Glutamatergic neuron (in vitro differentiated cells): ENCODE measurements at regions not wholly inside any gene's neighbourhood (a gene's known extent, or its start where the extent isn't known, plus 50 kb on each side); places are given as distances from the start of the nearest gene placed in this dataset.

Experiments
- DNase-seq: peaks from one replicate; pipeline ENCODE4 v3.0.0; 2022
- H3K27ac Mint-ChIP-seq: one replicate; pipeline ENCODE4 v1.8.0; 2020; ENCODE audit warnings: mild to moderate bottlenecking, mixed read lengths, inconsistent platforms; ENCODE audit not compliant: unreplicated experiment
- H3K27me3 Mint-ChIP-seq: one replicate; pipeline ENCODE4 v1.8.0; 2020; ENCODE audit warnings: mild to moderate bottlenecking, moderate library complexity, mixed read lengths, inconsistent platforms; ENCODE audit not compliant: unreplicated experiment
- H3K36me3 Mint-ChIP-seq: one replicate; pipeline ENCODE4 v1.8.0; 2020; ENCODE audit warnings: mild to moderate bottlenecking, mixed read lengths, inconsistent platforms; ENCODE audit not compliant: unreplicated experiment
- H3K4me1 Mint-ChIP-seq: one replicate; pipeline ENCODE4 v1.8.0; 2020; ENCODE audit warnings: mild to moderate bottlenecking, low read depth, mixed read lengths, inconsistent platforms; ENCODE audit not compliant: unreplicated experiment
- H3K4me3 Mint-ChIP-seq: one replicate; pipeline ENCODE4 v1.8.0; 2020; ENCODE audit warnings: mild to moderate bottlenecking, mixed read lengths, inconsistent platforms; ENCODE audit not compliant: unreplicated experiment
- H3K9me3 Mint-ChIP-seq: one replicate; pipeline ENCODE4 v1.8.0; 2020; ENCODE audit warnings: mild to moderate bottlenecking, moderate library complexity, mixed read lengths, inconsistent platforms; ENCODE audit not compliant: unreplicated experiment
- CTCF ChIP-seq: fragments of 200-600 bp; sonication (generic); IDR thresholded peaks from one replicate; pipeline ENCODE4 v1.5.0; 2021; ENCODE audit not compliant: partially characterized antibody, unreplicated experiment

GRCh38 chr11:122267602-122268001 lies 151.6 kb upstream of the BLID start:
- no peaks in the 10 kb centered on the region for H3K9me3 Mint-ChIP-seq
- H3K36me3 Mint-ChIP-seq = no peaks in the 10 kb centered on the region
- H3K4me1 Mint-ChIP-seq = no peaks in the 10 kb centered on the region
- TF ChIP-seq CTCF = no peak
- DNase-seq = no peak
- H3K27ac Mint-ChIP-seq = no peak overlapping the region
- H3K4me3 Mint-ChIP-seq = no peak overlapping the region
- H3K27me3 Mint-ChIP-seq = no peaks in the 10 kb centered on the region

- no peak for DNase-seq
- H3K4me3 Mint-ChIP-seq = no peak overlapping the region
- no peak overlapping the region for H3K27ac Mint-ChIP-seq
- TF ChIP-seq CTCF = no peak
- H3K36me3 Mint-ChIP-seq = no peaks in the 10 kb centered on the region
- no peaks in the 10 kb centered on the region for H3K9me3 Mint-ChIP-seq
- H3K27me3 Mint-ChIP-seq = no peaks in the 10 kb centered on the region
- no peaks in the 10 kb centered on the region for H3K4me1 Mint-ChIP-seq
Measured at GRCh38 chr11:122265981-122266380, 150.0 kb upstream of the BLID start.

DNA sequence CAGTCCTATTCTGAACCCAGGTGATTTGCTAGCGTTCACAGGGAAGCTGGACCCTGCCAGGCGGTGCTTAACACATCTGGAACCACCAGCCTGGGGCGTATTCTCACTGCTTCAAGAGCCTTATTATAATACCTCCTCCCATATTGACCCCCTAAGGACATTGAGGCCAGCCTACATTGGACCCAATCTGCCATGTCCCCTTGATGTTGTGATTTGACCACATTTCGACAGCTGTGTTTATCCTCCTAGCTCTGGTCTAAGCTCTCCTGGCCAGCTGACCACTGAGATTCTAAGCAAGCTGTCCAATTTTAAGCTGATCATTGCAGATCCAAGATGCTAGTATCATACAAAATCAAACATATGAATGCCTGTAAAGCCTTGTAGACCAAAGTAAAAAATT lies 148.1 kb upstream of the BLID start:
- Mint-ChIP-seq H3K27me3 (no peaks in the 10 kb centered on the region), H3K4me3 (no peak overlapping the region), H3K9me3 (no peaks in the 10 kb centered on the region), H3K4me1 (no peaks in the 10 kb centered on the region), H3K27ac (no peak overlapping the region), H3K36me3 (no peaks in the 10 kb centered on the region)
- no peak for DNase-seq
- no peak for TF ChIP-seq CTCF

GRCh38 chr11:122261546-122261945 lies 145.5 kb upstream of the BLID start:
- Mint-ChIP-seq H3K36me3 (no peaks in the 10 kb centered on the region), H3K27me3 (no peaks in the 10 kb centered on the region), H3K27ac (no peak overlapping the region), H3K9me3 (no peaks in the 10 kb centered on the region), H3K4me1 (no peaks in the 10 kb centered on the region), H3K4me3 (no peak overlapping the region)
- TF ChIP-seq CTCF = no peak
- DNase-seq = no peak

- no peaks in the 10 kb centered on the region for H3K4me1 Mint-ChIP-seq
- H3K36me3 Mint-ChIP-seq = no peaks in the 10 kb centered on the region
- no peak for DNase-seq
- no peaks in the 10 kb centered on the region for H3K27me3 Mint-ChIP-seq
- no peak overlapping the region for H3K4me3 Mint-ChIP-seq
- H3K9me3 Mint-ChIP-seq = no peaks in the 10 kb centered on the region
- H3K27ac Mint-ChIP-seq = no peak overlapping the region
- TF ChIP-seq CTCF = no peak
Measured at GRCh38 chr11:122259195-122259821, 143.3 kb upstream of the BLID start.
